HG03442 (cell line): ENCODE measurements at regions not wholly inside any gene's neighbourhood (a gene's known extent, or its start where the extent isn't known, plus 50 kb on each side); places are given as distances from the start of the nearest gene placed in this dataset.

ENCODE experiments used
- ATAC-seq: cut with Tn5 transposase; IDR thresholded peaks from one replicate; pipeline ENCODE4 v1.9.1; 2021; ENCODE audit warnings: mild to moderate bottlenecking, moderate library complexity; ENCODE audit not compliant: unreplicated experiment

DNA sequence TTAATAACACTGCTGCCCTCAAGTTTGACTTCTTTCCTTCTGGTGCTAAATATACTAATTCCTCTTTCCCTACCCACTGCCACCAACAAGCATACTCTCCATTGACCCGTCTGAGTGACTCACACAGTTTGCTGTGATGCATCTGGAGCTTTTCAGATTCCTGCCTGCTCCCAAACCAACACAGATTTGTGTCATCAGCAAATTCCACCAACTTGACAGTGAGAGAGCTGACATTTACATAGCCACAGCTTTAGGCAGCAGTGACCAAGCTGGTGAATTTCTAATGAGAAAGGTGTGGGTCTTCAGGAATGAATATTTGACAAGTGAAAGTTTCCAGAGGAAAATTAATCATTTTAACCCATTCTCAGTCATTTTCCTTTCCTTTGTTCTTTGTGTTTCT is 96.5 kb upstream of the PRICKLE2 start:
- no peak for ATAC-seq

DNA sequence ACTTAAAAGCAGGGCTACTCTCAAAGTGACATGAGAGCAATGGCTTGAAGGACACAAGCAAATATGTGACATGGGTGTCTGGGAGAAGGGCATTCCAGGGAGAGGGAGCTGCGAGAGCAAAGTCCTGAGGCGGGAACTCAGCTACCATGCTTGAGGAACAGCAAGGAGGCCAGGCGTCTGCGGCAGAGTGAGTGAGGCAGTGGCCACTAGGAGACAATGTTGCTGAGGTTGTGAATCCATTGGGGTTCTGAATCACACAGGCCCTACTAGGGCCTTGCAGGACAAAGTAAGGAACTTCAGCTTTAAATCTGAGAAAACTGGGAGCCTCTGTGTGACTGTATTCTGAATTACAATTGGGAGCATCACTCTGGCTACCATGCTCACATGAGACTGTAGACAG is 94.1 kb upstream of the PRICKLE2 start:
- no peak for ATAC-seq

GRCh38 chr3:64318668-64319271 is 93.5 kb upstream of the PRICKLE2 start:
- no peak for ATAC-seq

GRCh38 chr3:64318001-64318400 is 92.7 kb upstream of the PRICKLE2 start:
- ATAC-seq, result no peak

DNA sequence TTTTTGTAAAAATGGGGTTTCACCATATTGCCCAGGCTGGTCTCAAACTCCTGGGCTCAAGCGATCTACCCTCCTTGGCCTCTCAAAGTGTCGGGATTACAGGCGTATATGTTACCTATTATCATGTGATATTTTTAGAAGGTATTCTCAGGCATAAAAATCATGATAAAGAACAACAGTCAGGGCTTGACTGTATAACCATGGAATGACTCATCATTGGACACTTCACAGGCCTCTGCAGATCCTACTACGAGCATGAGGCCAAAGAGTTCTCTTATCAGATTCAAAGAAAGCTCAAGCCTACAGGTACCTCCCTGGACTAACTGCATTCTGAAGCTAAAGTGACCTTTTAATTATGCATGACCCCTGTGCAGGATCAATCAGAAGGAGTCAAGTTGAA is 91.7 kb upstream of the PRICKLE2 start:
- ATAC-seq, result no peak

DNA sequence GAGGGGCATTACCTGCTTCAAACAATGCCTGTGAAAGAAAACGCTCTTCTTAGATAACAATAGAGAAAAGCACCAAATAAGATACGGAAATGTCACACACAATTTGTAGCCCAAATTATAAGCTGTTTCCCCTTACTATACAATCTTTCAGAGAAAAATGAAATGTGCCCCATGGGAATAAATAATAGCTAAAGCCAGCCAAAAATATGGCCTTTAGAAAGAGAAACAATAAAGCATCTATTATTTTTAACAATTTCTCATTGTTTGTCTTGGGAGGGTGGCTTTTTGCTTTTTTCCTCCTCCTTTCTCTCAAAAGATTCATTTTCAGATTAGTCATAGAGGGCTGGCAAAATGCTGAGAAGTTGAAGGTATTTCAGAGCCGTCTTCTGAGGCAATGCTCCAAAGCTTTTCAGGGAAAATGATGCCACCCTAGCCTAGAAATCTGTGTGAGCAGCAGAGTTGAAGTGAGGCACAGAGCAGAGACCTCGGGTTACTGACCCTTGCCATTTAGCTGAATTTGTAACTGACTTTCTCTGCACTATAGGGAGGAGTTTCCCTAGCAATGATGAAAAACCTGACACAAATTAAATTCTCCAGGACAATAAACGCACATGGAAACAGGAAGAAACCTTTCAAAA is 86.3 kb upstream of the PRICKLE2 start:
- no peak for ATAC-seq

GRCh38 chr3:64308931-64309330 is 83.7 kb upstream of the PRICKLE2 start:
- ATAC-seq, result no peak

DNA sequence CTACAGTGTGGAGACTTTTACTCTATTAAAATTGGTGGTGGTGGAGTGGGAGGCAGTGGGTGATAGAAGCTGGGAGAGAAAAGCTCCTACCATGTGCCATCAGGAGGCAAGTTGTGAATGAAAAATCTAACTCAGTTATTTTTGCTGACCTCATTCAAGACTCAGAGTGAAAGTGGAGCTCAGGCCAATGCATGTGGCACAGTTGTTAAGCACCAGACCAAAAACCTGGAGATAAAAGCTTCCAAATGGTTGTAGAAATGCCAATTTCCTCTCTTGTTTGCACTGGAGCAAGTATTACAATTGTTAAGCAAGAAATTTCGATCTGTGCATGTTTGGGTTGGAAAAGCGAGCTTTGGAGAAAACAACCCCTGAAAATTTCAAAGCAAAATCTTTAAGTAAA is 81.5 kb upstream of the PRICKLE2 start:
- no peak for ATAC-seq

GRCh38 chr3:64305731-64306130 is 80.5 kb upstream of the PRICKLE2 start:
- no peak for ATAC-seq

- no peak for ATAC-seq
Measured at GRCh38 chr3:64304828-64305410, 79.7 kb upstream of the PRICKLE2 start.

- ATAC-seq, result no peak
Measured at GRCh38 chr3:64303881-64304280, 78.6 kb upstream of the PRICKLE2 start.

DNA sequence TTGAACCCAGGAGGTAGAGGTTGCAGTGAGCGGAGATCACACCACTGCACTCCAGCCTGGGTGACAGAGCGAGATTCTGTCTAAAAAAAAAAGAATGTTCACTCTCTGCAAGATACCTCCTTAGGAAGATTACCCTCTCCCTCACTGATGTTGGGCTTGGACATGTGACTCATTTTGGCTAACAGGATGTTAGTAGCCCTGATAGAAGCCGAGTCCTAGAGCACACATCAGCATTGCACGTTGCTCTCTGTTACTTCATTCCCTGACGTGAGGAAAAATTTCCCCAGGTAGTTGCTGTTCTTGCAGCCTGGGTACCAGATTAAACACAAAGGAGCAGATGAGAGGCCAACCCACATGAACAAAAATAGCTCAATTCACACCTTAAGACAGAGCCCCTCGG is 78.1 kb upstream of the PRICKLE2 start:
- no peak for ATAC-seq

DNA sequence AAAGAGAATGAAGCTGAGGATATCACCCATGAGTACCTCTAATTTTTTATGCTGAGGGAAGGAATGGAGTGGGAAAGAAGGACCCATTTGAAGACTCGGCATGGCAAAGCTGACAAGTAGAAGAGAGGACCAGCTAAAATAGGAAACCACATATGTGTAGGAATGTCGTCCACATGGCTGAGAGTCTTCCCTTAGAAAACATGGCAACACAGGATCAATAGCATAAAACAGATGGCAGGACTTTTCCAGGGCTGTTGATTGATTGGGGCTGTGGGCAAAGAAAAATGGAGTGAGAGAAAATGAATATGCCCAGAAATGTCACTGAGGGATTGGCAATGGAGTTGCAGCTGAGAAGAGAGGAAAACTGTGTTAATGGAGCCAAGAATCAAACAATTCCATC is 76.2 kb upstream of the PRICKLE2 start:
- no peak for ATAC-seq

DNA sequence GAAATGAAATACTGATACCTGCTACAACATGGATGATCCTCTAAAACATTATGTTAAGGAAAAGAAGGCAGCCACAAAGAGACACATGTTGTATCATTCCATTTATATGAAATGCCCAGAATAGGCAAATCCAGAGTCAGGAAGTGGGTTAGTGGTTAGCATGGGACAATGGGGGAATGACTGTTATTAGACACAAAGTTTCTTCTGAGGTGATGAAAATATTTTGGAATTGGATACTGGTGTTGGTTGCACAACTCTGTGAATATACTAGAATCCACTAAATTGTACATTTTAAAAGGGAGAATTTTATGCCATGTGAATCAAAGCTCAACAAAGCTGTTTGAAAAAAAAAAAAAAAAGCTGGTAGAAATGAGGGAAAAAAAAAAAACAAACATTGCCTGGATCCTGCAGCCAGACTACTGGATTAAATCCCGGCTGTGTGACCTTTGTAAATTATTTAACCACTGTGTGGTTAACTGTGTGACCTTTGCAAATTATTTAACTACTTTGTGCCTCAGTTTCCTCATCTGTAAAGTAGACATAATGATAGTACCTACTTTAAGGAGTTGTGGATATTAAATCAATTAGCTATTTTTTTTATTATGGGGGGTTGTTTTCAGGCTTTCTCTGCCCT is 75.6 kb upstream of the PRICKLE2 start:
- no peak for ATAC-seq

DNA sequence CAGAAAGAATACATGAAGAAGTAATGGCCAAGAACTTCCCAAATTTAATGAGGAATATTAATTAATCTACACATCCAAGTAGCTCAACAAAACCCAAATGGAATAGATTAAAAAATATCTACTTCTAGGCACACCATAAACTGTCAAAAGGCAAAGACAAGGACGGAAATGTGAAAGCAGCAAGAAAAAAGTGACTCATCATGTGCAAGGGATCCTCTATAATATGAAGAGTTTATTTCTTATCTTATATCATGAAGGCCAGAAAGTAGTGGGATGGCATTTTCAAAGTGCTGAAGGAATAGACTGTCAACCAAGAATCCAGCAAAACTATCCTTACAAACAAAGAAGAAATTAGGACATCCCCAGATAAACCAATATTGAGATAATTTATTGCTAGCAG is 73.9 kb upstream of the PRICKLE2 start:
- no peak for ATAC-seq

GRCh38 chr3:64297563-64297962 is 72.3 kb upstream of the PRICKLE2 start:
- ATAC-seq, result no peak

DNA sequence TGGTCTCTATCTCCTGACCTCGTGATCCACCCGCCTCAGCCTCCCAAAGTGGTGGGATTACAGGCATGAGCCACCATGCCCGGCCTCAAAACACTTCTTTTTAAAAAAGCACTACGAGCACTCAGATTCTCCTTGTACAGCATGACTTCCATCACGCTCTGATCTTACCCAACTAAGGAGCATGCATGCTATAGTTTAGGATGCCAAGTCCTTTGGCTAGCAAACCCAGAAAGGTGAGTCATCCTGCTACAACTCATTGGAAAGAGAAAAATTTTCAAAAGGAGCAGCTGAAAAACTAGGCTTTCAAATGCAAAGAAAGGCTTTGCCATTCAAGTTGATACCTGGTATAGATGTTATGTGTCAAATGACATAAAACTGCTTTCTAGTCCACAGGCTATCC is 70.3 kb upstream of the PRICKLE2 start:
- ATAC-seq, result no peak

GRCh38 chr3:64294771-64295170 is 69.5 kb upstream of the PRICKLE2 start:
- no peak for ATAC-seq

DNA sequence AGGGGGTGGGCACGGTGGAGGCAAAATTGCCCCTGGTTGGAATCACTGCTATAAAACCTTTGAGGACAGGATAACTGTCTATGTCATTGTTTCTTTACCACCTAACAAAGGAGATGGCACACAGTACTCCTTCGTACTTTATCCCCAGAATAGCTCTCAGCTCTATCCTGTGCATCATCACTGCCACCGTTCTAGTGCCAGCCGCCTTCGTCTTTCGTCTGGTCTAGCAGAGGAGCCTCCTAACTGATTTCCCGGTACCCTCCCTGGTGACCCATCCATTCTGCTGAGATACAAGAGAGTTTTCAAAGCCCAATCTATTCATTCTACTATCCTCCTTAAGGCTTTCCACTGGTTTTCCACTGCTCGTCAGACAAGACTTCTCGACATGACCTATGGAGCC is 67.9 kb upstream of the PRICKLE2 start:
- ATAC-seq, result no peak

DNA sequence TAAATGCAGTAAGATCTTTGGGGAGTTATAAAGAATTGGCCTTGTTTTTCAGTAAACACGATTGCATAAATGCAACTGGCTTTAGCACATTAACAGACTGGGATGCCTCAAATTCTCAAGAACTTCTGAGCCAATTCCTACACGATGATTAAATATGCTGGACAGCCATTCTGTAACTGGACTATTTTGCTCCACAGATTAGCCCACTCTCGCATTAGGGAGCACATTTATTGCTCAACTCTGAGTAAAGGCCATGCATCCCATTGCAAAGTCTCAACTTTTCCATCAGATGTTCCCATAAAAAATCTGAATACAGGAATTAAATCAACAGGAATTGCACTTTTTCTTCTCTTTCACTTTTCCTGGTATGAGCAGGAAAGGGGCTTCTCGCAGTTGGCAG is 66.7 kb upstream of the PRICKLE2 start:
- no peak for ATAC-seq

DNA sequence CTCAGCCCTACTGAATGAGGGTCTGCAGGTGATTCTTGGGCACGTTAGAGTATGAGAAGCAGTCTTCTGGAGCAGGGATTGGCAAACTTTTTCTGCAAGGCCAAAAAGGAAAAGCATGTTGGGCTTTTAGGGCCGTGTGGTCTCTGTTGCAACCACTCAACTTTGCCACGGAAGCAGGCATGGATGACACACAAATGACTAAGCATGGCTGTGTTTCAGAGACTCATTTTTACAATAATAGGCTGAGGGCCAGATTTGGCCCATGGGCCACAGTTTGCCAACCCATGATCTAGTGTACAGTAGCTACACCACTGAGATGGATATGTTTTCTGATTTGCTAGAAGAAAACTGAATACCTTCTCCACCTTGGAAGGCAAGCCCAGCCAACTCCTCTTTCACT is 66.1 kb upstream of the PRICKLE2 start:
- ATAC-seq, result no peak

GRCh38 chr3:64290864-64291263 is 65.6 kb upstream of the PRICKLE2 start:
- no peak for ATAC-seq
